ENCODE measurements at regions not wholly inside any gene's neighbourhood (a gene's known extent, or its start where the extent isn't known, plus 50 kb on each side); places are given as distances from the start of the nearest gene placed in this dataset.
"Not testable (repeated sequence)": the region's sequence is repeated elsewhere in the genome, so short reads cannot be mapped to it uniquely, and the experiment has no call there.

DNA sequence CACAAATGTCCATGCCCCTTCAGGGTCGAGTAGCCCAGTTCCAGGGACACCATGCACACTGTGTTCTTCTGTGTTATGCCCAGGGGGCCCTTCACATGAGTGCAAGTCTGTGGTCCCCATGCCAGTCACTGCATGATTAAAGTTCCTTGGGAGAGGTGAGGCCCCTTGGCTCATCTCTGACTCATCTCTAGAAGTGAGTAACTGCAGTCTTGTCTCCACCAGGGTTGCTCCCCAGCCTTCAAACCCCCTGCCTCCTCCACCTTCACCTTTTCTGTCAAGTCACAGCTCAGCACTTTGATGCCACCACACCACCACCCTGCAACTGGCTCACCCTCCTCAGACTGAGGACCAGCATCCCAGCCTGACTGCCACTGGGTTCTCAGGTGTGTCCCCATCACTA, 161.7 kb downstream of the UNC5CL start:
- in situ Hi-C loops (cut with MboI; ENCODE audit: low pct_unique_long_range_greater_than_20kb, low sequenced_read_pairs, unreplicated experiment) = no loop called here
- DNase-seq (ENCODE audit: low spot score) = no peak
- TF ChIP-seq, protein P1, sequence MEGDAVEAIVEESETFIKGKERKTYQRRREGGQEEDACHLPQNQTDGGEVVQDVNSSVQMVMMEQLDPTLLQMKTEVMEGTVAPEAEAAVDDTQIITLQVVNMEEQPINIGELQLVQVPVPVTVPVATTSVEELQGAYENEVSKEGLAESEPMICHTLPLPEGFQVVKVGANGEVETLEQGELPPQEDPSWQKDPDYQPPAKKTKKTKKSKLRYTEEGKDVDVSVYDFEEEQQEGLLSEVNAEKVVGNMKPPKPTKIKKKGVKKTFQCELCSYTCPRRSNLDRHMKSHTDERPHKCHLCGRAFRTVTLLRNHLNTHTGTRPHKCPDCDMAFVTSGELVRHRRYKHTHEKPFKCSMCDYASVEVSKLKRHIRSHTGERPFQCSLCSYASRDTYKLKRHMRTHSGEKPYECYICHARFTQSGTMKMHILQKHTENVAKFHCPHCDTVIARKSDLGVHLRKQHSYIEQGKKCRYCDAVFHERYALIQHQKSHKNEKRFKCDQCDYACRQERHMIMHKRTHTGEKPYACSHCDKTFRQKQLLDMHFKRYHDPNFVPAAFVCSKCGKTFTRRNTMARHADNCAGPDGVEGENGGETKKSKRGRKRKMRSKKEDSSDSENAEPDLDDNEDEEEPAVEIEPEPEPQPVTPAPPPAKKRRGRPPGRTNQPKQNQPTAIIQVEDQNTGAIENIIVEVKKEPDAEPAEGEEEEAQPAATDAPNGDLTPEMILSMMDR (IDR thresholded peaks at IDR 0.05; ENCODE audit: extremely low read depth, insufficient read depth, missing control alignments) = no peak

DNA sequence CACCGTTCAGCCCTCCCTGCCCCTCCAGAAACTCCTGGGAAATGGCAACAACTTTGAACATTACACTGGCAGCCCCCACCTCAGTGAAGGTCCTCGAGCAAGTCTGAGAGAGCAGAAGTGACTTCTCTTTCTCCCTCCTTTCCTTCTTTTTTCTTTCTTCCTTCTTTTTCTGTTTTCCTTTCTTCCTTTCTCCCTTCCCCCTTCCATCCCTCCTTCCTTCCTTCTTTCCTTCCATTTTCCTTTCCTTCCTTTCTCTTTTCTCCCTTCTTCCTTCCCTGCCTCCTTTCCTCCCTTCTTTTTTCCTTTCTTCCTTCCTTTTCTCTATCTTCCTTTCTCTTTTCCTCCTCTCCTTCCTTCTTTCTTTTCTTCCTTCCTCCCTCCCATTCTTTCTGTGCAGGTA, 162.7 kb downstream of the UNC5CL start:
- DNase-seq (ENCODE audit: low spot score) = no peak
- in situ Hi-C loops (cut with MboI; ENCODE audit: low pct_unique_long_range_greater_than_20kb, low sequenced_read_pairs, unreplicated experiment) = no loop called here
- TF ChIP-seq, protein P1 (IDR thresholded peaks at IDR 0.05; ENCODE audit: extremely low read depth, insufficient read depth, missing control alignments) = no peak

DNA sequence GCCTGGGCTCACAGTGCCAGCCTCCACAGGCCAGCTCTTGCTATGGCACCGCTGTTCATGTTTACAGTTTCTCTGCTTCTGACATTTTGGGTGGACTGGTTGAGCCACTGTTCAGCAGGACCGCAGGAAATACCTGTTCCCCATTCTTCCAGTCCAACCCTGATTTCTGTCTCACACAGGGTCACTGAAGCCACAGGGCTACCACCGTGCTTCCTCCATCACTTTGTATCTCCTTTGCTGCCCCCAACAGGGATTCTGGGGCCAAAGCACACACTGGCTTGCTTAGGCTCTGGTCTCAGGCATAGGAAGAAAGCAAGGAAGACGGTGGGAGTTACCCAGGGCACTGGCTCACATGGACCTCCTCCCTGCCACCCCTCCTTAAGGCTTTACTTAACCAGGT, 164.5 kb downstream of the UNC5CL start:
- DNase-seq (ENCODE audit: low spot score) = no peak
- TF ChIP-seq, protein P1 (IDR thresholded peaks at IDR 0.05; ENCODE audit: extremely low read depth, insufficient read depth, missing control alignments) = peak; percentile 13
- in situ Hi-C loops (cut with MboI; ENCODE audit: low pct_unique_long_range_greater_than_20kb, low sequenced_read_pairs, unreplicated experiment) = no loop called here

DNA sequence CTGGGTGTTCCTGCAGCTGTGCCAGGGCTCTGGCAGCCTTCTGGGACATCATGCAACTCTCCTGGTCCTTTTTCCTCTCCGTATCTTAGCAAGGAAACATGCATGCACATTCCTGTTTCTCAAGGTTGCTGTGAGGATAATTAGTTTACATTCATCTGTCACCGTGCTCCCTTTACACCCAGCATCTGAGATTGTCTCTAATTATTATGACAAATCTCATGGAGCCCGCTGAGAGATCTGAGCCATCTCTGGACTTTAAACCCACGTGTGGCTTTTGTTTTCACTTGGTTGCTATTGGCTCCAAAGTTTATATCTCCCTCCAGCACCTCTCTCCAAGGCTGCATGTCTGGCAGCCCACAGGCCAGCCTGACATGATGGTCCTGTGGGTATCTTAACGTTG, 167.6 kb downstream of the UNC5CL start:
- no peak for DNase-seq (ENCODE audit: low spot score)
- in situ Hi-C loops (cut with MboI; ENCODE audit: low pct_unique_long_range_greater_than_20kb, low sequenced_read_pairs, unreplicated experiment) = no loop called here
- TF ChIP-seq, protein P1 (IDR thresholded peaks at IDR 0.05; ENCODE audit: extremely low read depth, insufficient read depth, missing control alignments) = no peak

DNA sequence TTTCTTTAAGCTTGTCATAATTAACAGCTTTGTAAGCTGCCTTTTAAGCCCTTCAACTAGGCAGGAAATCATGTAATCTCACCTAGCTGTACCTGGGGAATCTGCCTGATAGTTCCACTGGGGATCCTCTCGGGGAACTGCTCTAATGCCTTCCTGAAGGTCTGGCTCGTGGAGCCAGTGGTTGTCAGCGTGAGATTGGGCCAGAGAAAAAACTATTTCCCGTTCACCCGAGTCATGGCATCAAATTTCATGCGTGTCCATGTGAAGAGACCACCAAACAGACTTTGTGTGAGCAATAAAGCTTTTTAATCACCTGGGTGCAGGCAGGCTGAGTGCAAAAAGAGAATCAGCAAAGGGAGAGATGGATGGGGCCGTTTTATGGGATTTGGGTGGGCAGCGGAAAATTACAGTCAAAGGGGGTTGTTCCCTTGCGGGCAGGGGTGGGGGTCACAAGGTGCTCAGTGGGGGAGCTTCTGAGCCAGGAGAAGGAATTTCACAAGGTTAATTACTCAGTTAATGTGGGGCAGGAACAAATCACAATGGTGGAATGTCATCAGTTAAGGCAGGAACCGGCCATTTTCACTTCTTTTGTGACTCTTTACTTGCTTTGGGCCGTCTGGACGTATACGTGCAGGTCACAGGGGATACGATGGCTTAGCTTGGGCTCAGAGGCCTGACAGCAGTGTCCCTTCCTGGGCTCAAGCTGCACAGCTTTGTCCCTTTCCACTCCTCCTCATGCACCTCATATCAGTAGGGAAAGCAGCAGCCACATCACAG, 170.7 kb downstream of the UNC5CL start:
- DNase-seq (ENCODE audit: low spot score); in situ Hi-C loops (cut with MboI; ENCODE audit: low pct_unique_long_range_greater_than_20kb, low sequenced_read_pairs, unreplicated experiment): not testable (repeated sequence)

DNA sequence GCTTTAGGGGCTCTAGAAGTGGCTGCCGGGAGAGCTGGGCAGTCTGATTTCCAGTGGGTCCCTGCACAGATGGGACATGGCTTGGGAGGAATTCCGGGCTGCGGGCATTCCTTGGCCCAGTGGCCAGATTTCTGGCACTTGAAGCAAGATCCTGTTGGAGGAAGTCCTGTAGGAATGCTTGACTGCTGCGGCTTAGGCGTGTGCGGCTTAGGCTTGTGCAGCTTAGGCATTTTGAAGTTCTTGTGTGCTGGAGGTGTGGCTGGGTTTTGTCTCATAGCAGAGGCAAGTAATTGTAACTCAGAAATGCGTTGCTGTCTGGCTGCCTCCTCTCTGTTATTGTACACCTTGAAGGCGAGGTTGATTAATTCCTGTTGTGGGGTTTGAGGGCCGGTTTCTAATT, 171.5 kb downstream of the UNC5CL start:
- not testable (repeated sequence) for DNase-seq (ENCODE audit: low spot score)

DNA sequence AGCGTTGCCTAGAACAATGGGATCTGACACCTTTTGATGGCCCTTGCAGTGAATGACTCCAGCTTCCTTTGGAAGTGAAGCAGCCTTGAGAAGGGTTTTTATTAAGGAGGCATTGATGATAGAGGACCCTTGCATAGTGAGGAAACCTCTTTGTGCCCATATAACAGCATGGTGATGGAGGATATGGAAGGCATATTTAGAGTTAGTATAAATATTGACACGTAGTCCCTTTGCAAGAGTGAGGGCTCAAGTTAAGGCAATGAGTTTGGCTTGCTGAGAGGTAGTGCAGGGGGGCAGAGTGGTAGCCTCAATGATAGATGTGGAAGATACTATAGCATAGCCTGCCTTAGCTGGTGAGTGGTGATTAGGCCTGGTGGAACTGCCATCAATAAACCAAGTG, 173.8 kb downstream of the UNC5CL start:
- DNase-seq (ENCODE audit: low spot score); in situ Hi-C loops (cut with MboI; ENCODE audit: low pct_unique_long_range_greater_than_20kb, low sequenced_read_pairs, unreplicated experiment): not testable (repeated sequence)

More for the DNA sequence above, 171.5 kb downstream of the UNC5CL start:
- in situ Hi-C loops (cut with MboI; ENCODE audit: low pct_unique_long_range_greater_than_20kb, low sequenced_read_pairs, unreplicated experiment) = not testable (repeated sequence)

DNA sequence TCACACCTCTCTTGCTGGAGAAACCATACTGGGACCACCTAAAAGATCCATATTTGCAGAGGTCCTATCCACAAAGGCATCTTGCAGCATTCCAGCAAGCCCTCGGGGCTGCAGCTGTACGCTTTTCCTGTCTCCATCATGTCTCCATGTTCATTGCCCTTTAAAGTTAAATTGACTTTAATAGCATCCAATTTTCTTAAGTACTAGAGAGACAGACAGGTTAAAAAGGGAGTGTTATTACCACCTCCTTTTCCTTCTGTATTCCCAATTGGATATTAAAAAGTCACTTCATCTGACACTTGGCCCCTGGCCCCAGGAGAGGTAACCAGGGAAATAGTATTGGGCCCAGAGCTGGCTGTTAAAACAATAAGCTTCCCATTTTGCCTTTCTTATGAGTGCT, 178.6 kb downstream of the UNC5CL start:
- no peak for DNase-seq (ENCODE audit: low spot score)
- in situ Hi-C loops (cut with MboI; ENCODE audit: low pct_unique_long_range_greater_than_20kb, low sequenced_read_pairs, unreplicated experiment) = no loop called here
- TF ChIP-seq, protein P1 (IDR thresholded peaks at IDR 0.05; ENCODE audit: extremely low read depth, insufficient read depth, missing control alignments) = no peak
